ENCODE measurements at regions not wholly inside any gene's neighbourhood (a gene's known extent, or its start where the extent isn't known, plus 50 kb on each side); places are given as distances from the start of the nearest gene placed in this dataset.

DNA sequence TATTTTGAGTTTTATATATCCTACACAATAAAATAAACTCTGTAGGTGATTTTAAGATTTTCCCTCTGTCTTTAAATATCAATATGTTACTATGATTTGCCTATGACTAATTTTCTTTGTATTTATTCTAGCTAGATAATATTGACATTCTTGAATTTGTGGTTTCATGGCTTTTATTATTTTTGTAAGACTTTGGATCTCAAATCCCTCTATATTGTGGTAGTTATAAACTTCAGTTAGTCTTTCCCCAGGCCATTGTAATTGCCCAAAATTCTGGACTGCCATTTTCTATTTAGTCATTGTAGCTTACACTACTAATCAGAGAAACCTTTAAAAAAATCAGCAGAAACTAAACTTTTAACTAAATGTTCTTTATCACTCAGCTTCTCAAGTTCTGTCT lies 1559.3 kb upstream of the GBE1 start:
- ChIA-PET POLR2A (no interaction called here), CTCF (no interaction called here)
- H3K4me3 ChIP-seq (ENCODE audit: low read depth, low read length): no peak overlapping the region
- no peak overlapping the region for H3K27ac ChIP-seq (ENCODE audit: extremely low read depth, low read depth, low read length)
- no peaks in the 10 kb centered on the region for H3K36me3 ChIP-seq (ENCODE audit: control insufficient read depth in 2 of 2, insufficient read depth in 1 of 2, low read length in 2 of 2)
- H3K4me1 ChIP-seq (ENCODE audit: control insufficient read depth, insufficient read depth, low read length): no peaks in the 10 kb centered on the region
- no peaks in the 10 kb centered on the region for H3K9me3 ChIP-seq (ENCODE audit: control insufficient read depth, insufficient read depth, low read depth, low read length)
- TF ChIP-seq PBX3 (CRISPR knock-in tag; IDR thresholded peaks at IDR 0.05): no peak
- no peak for TF ChIP-seq ZBTB6 (tag by site-specific recombination; IDR thresholded peaks at IDR 0.05)
- TF ChIP-seq, protein P1, sequence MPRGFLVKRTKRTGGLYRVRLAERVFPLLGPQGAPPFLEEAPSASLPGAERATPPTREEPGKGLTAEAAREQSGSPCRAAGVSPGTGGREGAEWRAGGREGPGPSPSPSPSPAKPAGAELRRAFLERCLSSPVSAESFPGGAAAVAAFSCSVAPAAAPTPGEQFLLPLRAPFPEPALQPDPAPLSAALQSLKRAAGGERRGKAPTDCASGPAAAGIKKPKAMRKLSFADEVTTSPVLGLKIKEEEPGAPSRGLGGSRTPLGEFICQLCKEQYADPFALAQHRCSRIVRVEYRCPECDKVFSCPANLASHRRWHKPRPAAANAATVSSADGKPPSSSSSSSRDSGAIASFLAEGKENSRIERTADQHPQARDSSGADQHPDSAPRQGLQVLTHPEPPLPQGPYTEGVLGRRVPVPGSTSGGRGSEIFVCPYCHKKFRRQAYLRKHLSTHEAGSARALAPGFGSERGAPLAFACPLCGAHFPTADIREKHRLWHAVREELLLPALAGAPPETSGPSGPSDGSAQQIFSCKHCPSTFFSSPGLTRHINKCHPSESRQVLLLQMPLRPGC (tag by site-specific recombination; IDR thresholded peaks at IDR 0.05): no peak
- TF ChIP-seq ZBTB44 (tag by site-specific recombination; IDR thresholded peaks at IDR 0.05): no peak
- TF ChIP-seq, protein P2, sequence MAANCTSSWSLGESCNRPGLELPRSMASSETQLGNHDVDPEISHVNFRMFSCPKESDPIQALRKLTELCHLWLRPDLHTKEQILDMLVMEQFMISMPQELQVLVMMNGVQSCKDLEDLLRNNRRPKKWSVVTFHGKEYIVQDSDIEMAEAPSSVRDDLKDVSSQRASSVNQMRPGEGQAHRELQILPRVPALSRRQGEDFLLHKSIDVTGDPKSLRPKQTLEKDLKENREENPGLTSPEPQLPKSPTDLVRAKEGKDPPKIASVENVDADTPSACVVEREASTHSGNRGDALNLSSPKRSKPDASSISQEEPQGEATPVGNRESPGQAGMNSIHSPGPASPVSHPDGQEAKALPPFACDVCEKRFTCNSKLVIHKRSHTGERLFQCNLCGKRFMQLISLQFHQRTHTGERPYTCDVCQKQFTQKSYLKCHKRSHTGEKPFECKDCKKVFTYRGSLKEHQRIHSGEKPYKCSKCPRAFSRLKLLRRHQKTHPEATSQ (tag by site-specific recombination; IDR thresholded peaks at IDR 0.05): no peak
- TF ChIP-seq, protein P3, sequence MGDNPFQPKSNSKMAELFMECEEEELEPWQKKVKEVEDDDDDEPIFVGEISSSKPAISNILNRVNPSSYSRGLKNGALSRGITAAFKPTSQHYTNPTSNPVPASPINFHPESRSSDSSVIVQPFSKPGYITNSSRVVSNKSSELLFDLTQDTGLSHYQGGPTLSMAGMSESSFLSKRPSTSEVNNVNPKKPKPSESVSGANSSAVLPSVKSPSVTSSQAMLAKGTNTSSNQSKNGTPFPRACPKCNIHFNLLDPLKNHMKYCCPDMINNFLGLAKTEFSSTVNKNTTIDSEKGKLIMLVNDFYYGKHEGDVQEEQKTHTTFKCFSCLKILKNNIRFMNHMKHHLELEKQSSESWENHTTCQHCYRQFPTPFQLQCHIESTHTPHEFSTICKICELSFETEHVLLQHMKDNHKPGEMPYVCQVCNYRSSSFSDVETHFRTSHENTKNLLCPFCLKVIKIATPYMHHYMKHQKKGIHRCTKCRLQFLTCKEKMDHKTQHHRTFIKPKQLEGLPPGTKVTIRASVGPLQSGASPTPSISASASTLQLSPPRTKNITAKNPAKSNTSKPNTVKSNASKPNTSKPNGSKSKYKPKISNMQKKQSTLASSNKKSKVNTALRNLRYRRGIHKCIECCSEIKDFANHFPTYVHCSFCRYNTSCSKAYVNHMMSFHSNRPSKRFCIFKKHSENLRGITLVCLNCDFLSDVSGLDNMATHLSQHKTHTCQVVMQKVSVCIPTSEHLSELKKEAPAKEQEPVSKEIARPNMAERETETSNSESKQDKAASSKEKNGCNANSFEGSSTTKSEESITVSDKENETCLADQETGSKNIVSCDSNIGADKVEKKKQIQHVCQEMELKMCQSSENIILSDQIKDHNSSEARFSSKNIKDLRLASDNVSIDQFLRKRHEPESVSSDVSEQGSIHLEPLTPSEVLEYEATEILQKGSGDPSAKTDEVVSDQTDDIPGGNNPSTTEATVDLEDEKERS (tag by site-specific recombination; IDR thresholded peaks at IDR 0.05): no peak
- no peak for TF ChIP-seq ZIC2 (tag by site-specific recombination; IDR thresholded peaks at IDR 0.05)
- TF ChIP-seq YY2 (tag by site-specific recombination; IDR thresholded peaks at IDR 0.05): no peak
- TF ChIP-seq ZNF184 (tag by site-specific recombination; IDR thresholded peaks at IDR 0.05): no peak
- no peak for TF ChIP-seq ZNF423 (tag by site-specific recombination; IDR thresholded peaks at IDR 0.05)
- no peak for TF ChIP-seq GLIS2 (tag by site-specific recombination; IDR thresholded peaks at IDR 0.05)
- no peak for TF ChIP-seq ZNF274 (IDR thresholded peaks at IDR 0.05; ENCODE audit: low read length)
- TF ChIP-seq ZNF274 (tag by site-specific recombination; IDR thresholded peaks at IDR 0.05; ENCODE audit: borderline replicate concordance): no peak
- TF ChIP-seq SCRT2 (tag by site-specific recombination; IDR thresholded peaks at IDR 0.05): no peak
- no peak for TF ChIP-seq ZNF140 (tag by site-specific recombination; IDR thresholded peaks at IDR 0.05)
- TF ChIP-seq, protein P4, sequence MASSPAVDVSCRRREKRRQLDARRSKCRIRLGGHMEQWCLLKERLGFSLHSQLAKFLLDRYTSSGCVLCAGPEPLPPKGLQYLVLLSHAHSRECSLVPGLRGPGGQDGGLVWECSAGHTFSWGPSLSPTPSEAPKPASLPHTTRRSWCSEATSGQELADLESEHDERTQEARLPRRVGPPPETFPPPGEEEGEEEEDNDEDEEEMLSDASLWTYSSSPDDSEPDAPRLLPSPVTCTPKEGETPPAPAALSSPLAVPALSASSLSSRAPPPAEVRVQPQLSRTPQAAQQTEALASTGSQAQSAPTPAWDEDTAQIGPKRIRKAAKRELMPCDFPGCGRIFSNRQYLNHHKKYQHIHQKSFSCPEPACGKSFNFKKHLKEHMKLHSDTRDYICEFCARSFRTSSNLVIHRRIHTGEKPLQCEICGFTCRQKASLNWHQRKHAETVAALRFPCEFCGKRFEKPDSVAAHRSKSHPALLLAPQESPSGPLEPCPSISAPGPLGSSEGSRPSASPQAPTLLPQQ (tag by site-specific recombination; IDR thresholded peaks at IDR 0.05): no peak
- no peak for TF ChIP-seq HOXA7 (CRISPR knock-in tag; IDR thresholded peaks at IDR 0.05; ENCODE audit: borderline replicate concordance)
- no peak for TF ChIP-seq ZNF239 (tag by site-specific recombination; IDR thresholded peaks at IDR 0.05)
- TF ChIP-seq, protein P5, sequence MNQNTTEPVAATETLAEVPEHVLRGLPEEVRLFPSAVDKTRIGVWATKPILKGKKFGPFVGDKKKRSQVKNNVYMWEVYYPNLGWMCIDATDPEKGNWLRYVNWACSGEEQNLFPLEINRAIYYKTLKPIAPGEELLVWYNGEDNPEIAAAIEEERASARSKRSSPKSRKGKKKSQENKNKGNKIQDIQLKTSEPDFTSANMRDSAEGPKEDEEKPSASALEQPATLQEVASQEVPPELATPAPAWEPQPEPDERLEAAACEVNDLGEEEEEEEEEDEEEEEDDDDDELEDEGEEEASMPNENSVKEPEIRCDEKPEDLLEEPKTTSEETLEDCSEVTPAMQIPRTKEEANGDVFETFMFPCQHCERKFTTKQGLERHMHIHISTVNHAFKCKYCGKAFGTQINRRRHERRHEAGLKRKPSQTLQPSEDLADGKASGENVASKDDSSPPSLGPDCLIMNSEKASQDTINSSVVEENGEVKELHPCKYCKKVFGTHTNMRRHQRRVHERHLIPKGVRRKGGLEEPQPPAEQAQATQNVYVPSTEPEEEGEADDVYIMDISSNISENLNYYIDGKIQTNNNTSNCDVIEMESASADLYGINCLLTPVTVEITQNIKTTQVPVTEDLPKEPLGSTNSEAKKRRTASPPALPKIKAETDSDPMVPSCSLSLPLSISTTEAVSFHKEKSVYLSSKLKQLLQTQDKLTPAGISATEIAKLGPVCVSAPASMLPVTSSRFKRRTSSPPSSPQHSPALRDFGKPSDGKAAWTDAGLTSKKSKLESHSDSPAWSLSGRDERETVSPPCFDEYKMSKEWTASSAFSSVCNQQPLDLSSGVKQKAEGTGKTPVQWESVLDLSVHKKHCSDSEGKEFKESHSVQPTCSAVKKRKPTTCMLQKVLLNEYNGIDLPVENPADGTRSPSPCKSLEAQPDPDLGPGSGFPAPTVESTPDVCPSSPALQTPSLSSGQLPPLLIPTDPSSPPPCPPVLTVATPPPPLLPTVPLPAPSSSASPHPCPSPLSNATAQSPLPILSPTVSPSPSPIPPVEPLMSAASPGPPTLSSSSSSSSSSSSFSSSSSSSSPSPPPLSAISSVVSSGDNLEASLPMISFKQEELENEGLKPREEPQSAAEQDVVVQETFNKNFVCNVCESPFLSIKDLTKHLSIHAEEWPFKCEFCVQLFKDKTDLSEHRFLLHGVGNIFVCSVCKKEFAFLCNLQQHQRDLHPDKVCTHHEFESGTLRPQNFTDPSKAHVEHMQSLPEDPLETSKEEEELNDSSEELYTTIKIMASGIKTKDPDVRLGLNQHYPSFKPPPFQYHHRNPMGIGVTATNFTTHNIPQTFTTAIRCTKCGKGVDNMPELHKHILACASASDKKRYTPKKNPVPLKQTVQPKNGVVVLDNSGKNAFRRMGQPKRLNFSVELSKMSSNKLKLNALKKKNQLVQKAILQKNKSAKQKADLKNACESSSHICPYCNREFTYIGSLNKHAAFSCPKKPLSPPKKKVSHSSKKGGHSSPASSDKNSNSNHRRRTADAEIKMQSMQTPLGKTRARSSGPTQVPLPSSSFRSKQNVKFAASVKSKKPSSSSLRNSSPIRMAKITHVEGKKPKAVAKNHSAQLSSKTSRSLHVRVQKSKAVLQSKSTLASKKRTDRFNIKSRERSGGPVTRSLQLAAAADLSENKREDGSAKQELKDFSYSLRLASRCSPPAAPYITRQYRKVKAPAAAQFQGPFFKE (tag by site-specific recombination; IDR thresholded peaks at IDR 0.05; ENCODE audit: borderline replicate concordance): no peak

Data from HEK293 (cell line).